ENCODE measurements at regions not wholly inside any gene's neighbourhood (a gene's known extent, or its start where the extent isn't known, plus 50 kb on each side); places are given as distances from the start of the nearest gene placed in this dataset.

- TF ChIP-seq CTCF (IDR thresholded peaks at IDR 0.05) (no peak), SMC3 (IDR thresholded peaks at IDR 0.05; ENCODE audit: low read depth, low read length) (no peak)
Measured at GRCh38 chr4:157700898-157701694, 471.7 kb downstream of the GASK1B start.
